Lower leg skin (tissue), 3 donors: ENCODE measurements at regions not wholly inside any gene's neighbourhood (a gene's known extent, or its start where the extent isn't known, plus 50 kb on each side); places are given as distances from the start of the nearest gene placed in this dataset.

ENCODE experiments used
- POLR2A ChIP-seq, 2 donors: fragments of 450-650 bp; IDR thresholded peaks; one replicate each; pipeline ENCODE4 v1.6.1; 2016 to 2017; ENCODE audit warnings: antibody characterized with exemption in 2 of 2, mild to moderate bottlenecking in 1 of 2, moderate library complexity in 1 of 2
- TF ChIP-seq, protein P1 (sequence below), 3 donors: fragments of 450-650 bp; IDR thresholded peaks; one replicate each; pipeline ENCODE4 v1.5.1; 2016; ENCODE audit warnings: antibody characterized with exemption in 3 of 3, mild to moderate bottlenecking in 3 of 3, moderate library complexity in 2 of 3

DNA sequence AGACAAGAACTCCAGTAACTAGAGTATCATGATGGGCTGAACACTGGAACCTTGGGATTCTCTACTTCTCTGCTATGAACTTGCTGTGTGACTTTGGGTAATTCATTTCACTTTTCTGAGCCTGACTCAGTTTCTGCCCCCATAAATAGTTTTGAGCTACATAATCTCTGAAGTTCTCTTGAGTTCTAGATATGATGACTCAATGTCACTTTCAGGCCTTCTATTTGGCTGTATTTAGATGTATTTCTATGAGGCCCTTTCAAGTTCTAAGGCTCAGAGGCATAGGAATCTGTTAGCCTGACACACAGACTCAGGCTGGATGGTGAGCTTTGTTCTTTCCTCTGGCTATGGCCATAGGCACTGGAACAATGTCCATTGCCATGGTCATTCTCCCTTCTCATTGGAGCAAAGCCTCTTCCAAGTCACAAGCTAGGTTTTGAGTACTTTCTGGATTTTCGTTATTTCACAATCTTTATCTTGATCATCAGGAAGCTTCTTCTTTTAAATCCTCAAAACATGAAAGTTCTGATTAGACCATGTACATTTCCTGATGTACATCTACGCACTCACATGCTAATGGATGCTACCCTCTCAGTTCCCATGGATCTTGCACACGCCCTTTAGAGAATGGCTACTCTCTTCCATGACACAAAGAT lies 101.6 kb downstream of the TES start:
- TF ChIP-seq, protein P1, sequence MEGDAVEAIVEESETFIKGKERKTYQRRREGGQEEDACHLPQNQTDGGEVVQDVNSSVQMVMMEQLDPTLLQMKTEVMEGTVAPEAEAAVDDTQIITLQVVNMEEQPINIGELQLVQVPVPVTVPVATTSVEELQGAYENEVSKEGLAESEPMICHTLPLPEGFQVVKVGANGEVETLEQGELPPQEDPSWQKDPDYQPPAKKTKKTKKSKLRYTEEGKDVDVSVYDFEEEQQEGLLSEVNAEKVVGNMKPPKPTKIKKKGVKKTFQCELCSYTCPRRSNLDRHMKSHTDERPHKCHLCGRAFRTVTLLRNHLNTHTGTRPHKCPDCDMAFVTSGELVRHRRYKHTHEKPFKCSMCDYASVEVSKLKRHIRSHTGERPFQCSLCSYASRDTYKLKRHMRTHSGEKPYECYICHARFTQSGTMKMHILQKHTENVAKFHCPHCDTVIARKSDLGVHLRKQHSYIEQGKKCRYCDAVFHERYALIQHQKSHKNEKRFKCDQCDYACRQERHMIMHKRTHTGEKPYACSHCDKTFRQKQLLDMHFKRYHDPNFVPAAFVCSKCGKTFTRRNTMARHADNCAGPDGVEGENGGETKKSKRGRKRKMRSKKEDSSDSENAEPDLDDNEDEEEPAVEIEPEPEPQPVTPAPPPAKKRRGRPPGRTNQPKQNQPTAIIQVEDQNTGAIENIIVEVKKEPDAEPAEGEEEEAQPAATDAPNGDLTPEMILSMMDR (IDR thresholded peaks at IDR 0.05) = no peak
- no peak for TF ChIP-seq POLR2A (IDR thresholded peaks at IDR 0.05)
